ENCODE measurements at regions not wholly inside any gene's neighbourhood (a gene's known extent, or its start where the extent isn't known, plus 50 kb on each side); places are given as distances from the start of the nearest gene placed in this dataset.

DNA sequence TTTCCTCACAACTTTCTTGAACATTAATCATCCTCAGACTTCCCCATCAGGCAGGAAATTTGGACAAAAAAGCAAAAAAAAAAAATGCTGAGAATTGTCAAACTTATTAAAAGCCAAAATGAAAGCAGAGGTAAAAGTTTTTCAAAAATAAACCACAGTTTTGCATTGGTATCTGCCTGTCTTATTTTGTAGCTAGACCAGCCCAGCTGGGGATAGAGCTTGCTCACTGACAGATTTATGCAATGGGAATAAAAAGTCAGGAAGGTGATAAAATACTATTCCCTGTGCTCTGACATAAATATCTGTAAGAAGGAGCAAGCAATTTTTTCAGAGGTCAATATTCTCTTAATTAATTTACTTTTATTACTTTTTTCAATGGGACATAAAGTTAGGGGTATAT, 1006.7 kb upstream of the ALCAM start:
- TF ChIP-seq EZH2 (IDR thresholded peaks at IDR 0.05; ENCODE audit: borderline replicate concordance), result no peak
- no peak for TF ChIP-seq CTCF (IDR thresholded peaks at IDR 0.05; ENCODE audit: poor library complexity)
- no peak for TF ChIP-seq EZH2phosphoT487 (IDR thresholded peaks at IDR 0.05; ENCODE audit: low read depth, severe bottlenecking, unreplicated experiment)
